ENCODE measurements at regions not wholly inside any gene's neighbourhood (a gene's known extent, or its start where the extent isn't known, plus 50 kb on each side); places are given as distances from the start of the nearest gene placed in this dataset.

GRCh38 chr6:104166055-104166668, 693.6 kb downstream of the HACE1 start:
- no peak for TF ChIP-seq POLR2A (IDR thresholded peaks at IDR 0.05)
- TF ChIP-seq EP300 (IDR thresholded peaks at IDR 0.05) = no peak
- TF ChIP-seq CTCF (IDR thresholded peaks at IDR 0.05) = no peak
- no peak for TF ChIP-seq POLR2AphosphoS5 (IDR thresholded peaks at IDR 0.05)
- H3K27me3 ChIP-seq = no peaks in the 10 kb centered on the region
- H3K9me3 ChIP-seq = peaks cover 10% of the 10 kb centered on the region
- DNase-seq (ENCODE audit: low spot score in 2 of 2) = no peak
- H3K36me3 ChIP-seq = no peaks in the 10 kb centered on the region
- H3K4me3 ChIP-seq = no peak overlapping the region
- H3K27ac ChIP-seq = no peak overlapping the region
- H3K4me1 ChIP-seq = no peaks in the 10 kb centered on the region

- no peaks in the 10 kb centered on the region for H3K27me3 ChIP-seq
- 86% methylated on average over 5 of the region's 5 CpGs for WGBS
- no peak overlapping the region for H3K4me3 ChIP-seq
- no peaks in the 10 kb centered on the region for H3K4me1 ChIP-seq
- TF ChIP-seq EP300 (IDR thresholded peaks at IDR 0.05) (no peak), POLR2A (IDR thresholded peaks at IDR 0.05) (no peak), POLR2AphosphoS5 (IDR thresholded peaks at IDR 0.05) (no peak), CTCF (IDR thresholded peaks at IDR 0.05) (no peak)
- DNase-seq (ENCODE audit: low spot score in 2 of 2) = no peak
- H3K36me3 ChIP-seq = no peaks in the 10 kb centered on the region
- H3K27ac ChIP-seq = no peak overlapping the region
- peaks cover 10% of the 10 kb centered on the region for H3K9me3 ChIP-seq
These were observed 697.6 kb downstream of the HACE1 start for GRCh38 chr6:104162036-104162669.

GRCh38 chr6:104159045-104159618, 700.6 kb downstream of the HACE1 start:
- whole genome bisulfite sequencing = 77% methylated on average over 2 of the region's 2 CpGs
- Histone ChIP-seq H3K27ac (no peak overlapping the region), H3K27me3 (no peaks in the 10 kb centered on the region), H3K36me3 (no peaks in the 10 kb centered on the region), H3K9me3 (no peaks in the 10 kb centered on the region), H3K4me3 (no peak overlapping the region), H3K4me1 (no peaks in the 10 kb centered on the region)
- DNase-seq (ENCODE audit: low spot score in 2 of 2) = no peak
- TF ChIP-seq EP300 (IDR thresholded peaks at IDR 0.05) (no peak), CTCF (IDR thresholded peaks at IDR 0.05) (no peak), POLR2AphosphoS5 (IDR thresholded peaks at IDR 0.05) (no peak), POLR2A (IDR thresholded peaks at IDR 0.05) (no peak)

GRCh38 chr6:104143757-104144156, 716.0 kb downstream of the HACE1 start:
- no peak for DNase-seq (ENCODE audit: low spot score in 2 of 2)
- Histone ChIP-seq H3K9me3 (no peaks in the 10 kb centered on the region), H3K27ac (no peak overlapping the region), H3K36me3 (no peaks in the 10 kb centered on the region), H3K27me3 (no peaks in the 10 kb centered on the region), H3K4me3 (no peak overlapping the region), H3K4me1 (no peaks in the 10 kb centered on the region)
- TF ChIP-seq CTCF (IDR thresholded peaks at IDR 0.05) (no peak), POLR2AphosphoS5 (IDR thresholded peaks at IDR 0.05) (no peak), EP300 (IDR thresholded peaks at IDR 0.05) (no peak), POLR2A (IDR thresholded peaks at IDR 0.05) (no peak)
- WGBS = 80% methylated on average over 3 of the region's 3 CpGs

GRCh38 chr6:104134876-104135275, 724.8 kb downstream of the HACE1 start:
- no peak for DNase-seq (ENCODE audit: low spot score in 2 of 2)
- Histone ChIP-seq H3K27ac (no peak overlapping the region), H3K4me3 (no peak overlapping the region), H3K36me3 (no peaks in the 10 kb centered on the region), H3K4me1 (no peaks in the 10 kb centered on the region), H3K27me3 (no peaks in the 10 kb centered on the region), H3K9me3 (peaks cover 3% of the 10 kb centered on the region)
- WGBS = 73% methylated on average over 1 of the region's 1 CpG
- no peak for TF ChIP-seq CTCF (IDR thresholded peaks at IDR 0.05)
- TF ChIP-seq EP300 (IDR thresholded peaks at IDR 0.05) = no peak
- TF ChIP-seq POLR2A (IDR thresholded peaks at IDR 0.05) = no peak
- no peak for TF ChIP-seq POLR2AphosphoS5 (IDR thresholded peaks at IDR 0.05)
